ENCODE measurements at regions not wholly inside any gene's neighbourhood (a gene's known extent, or its start where the extent isn't known, plus 50 kb on each side); places are given as distances from the start of the nearest gene placed in this dataset.

DNA sequence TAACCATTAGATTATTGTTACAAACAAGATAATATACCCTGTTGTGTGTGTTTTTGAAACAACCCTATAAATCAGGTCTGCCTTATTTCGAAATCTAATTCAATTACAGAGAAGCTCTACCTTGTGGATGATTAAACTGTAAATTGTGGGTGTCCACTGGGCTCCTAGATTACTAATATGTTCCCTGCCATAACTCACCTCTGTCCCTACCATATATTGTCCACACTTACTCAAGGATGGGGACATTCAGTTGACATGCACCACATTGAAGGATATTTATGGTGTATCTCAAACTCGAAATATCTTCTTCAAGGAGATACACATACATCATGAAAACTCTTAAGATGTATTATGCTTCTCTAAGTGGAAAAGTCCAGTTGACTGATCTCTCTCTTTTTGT is 617.6 kb upstream of the EEF2KMT start:
- CTCF ChIA-PET: no interaction called here
- Mint-ChIP-seq H3K36me3 (ENCODE audit: insufficient read depth, unreplicated experiment) (no peaks in the 10 kb centered on the region), H3K27ac (ENCODE audit: unreplicated experiment) (no peak overlapping the region), H3K9me3 (ENCODE audit: low read depth, unreplicated experiment) (peaks cover 5% of the 10 kb centered on the region), H3K27me3 (ENCODE audit: unreplicated experiment) (peaks cover 52% of the 10 kb centered on the region), H3K4me1 (ENCODE audit: low read depth, unreplicated experiment) (no peaks in the 10 kb centered on the region), H3K4me3 (ENCODE audit: low read depth, unreplicated experiment) (no peak overlapping the region)
- DNase-seq: no peak
- TF ChIP-seq, protein P1, sequence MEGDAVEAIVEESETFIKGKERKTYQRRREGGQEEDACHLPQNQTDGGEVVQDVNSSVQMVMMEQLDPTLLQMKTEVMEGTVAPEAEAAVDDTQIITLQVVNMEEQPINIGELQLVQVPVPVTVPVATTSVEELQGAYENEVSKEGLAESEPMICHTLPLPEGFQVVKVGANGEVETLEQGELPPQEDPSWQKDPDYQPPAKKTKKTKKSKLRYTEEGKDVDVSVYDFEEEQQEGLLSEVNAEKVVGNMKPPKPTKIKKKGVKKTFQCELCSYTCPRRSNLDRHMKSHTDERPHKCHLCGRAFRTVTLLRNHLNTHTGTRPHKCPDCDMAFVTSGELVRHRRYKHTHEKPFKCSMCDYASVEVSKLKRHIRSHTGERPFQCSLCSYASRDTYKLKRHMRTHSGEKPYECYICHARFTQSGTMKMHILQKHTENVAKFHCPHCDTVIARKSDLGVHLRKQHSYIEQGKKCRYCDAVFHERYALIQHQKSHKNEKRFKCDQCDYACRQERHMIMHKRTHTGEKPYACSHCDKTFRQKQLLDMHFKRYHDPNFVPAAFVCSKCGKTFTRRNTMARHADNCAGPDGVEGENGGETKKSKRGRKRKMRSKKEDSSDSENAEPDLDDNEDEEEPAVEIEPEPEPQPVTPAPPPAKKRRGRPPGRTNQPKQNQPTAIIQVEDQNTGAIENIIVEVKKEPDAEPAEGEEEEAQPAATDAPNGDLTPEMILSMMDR (IDR thresholded peaks at IDR 0.05; ENCODE audit: unreplicated experiment): no peak
- no TSS peak for BruUV-seq (replicated peaks)
- intact Hi-C loops (cut with micrococcal nuclease; ENCODE audit: unreplicated experiment): no loop called here

DNA sequence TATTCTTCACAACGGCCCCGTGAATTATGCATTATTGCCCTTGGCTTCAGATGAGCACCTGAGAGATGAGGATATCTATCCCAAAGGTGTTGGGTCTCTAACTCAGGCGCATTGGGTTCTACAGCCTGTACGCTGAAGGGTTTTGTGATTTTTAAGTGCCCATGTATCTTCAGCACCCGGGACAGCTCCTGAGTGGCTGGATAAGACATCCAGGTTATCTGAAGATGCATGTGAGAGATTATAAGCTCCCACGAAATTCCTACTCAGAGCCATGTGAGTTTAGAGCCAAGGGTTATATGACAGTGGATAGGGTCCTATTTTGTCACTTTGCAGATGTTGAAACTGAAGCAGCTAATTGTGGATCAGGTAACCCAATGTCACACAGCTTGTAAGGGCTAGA is 612.3 kb upstream of the EEF2KMT start:
- TF ChIP-seq, protein P1 (IDR thresholded peaks at IDR 0.05; ENCODE audit: unreplicated experiment): no peak
- intact Hi-C loops (cut with micrococcal nuclease; ENCODE audit: unreplicated experiment): no loop called here
- CTCF ChIA-PET: interaction anchor here (0.9 kb wide), 1 partner anchor 10 kb away, joined by 4 read pairs; no protein-coding TSS in a partner anchor
- Mint-ChIP-seq H3K4me1 (ENCODE audit: low read depth, unreplicated experiment) (peaks cover 17% of the 10 kb centered on the region), H3K4me3 (ENCODE audit: low read depth, unreplicated experiment) (no peak overlapping the region), H3K9me3 (ENCODE audit: low read depth, unreplicated experiment) (peaks cover 7% of the 10 kb centered on the region), H3K27ac (ENCODE audit: unreplicated experiment) (no peak overlapping the region), H3K27me3 (ENCODE audit: unreplicated experiment) (peaks cover 32% of the 10 kb centered on the region), H3K36me3 (ENCODE audit: insufficient read depth, unreplicated experiment) (no peaks in the 10 kb centered on the region)
- DNase-seq: peak; percentile 37
- BruUV-seq (replicated peaks): no TSS peak

DNA sequence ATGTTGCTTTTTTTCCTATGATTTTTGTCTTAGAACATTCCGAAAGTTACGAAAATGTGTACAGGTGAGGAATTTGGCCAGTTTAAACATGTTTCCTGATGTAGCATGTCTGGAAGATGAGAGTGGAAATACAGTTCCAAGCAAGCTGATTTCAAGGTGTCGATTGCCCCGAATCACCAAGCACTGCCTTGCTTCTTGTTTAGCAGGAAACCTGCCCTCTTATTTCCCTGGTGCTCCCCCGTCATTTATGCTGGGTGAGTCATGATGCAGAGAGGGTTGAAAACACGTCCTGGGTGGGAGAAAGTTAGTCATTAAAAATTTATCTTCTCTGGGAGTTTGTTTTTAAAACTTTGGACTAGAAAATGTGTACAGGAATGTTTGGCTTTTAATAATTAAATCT is 608.6 kb upstream of the EEF2KMT start:
- no peak overlapping the region for H3K27ac Mint-ChIP-seq (ENCODE audit: unreplicated experiment)
- peaks cover 14% of the 10 kb centered on the region for H3K9me3 Mint-ChIP-seq (ENCODE audit: low read depth, unreplicated experiment)
- peaks cover 14% of the 10 kb centered on the region for H3K27me3 Mint-ChIP-seq (ENCODE audit: unreplicated experiment)
- intact Hi-C loops (cut with micrococcal nuclease; ENCODE audit: unreplicated experiment): no loop called here
- no peak overlapping the region for H3K4me3 Mint-ChIP-seq (ENCODE audit: low read depth, unreplicated experiment)
- BruUV-seq (replicated peaks): no TSS peak
- peaks cover 17% of the 10 kb centered on the region for H3K4me1 Mint-ChIP-seq (ENCODE audit: low read depth, unreplicated experiment)
- peak; percentile 41 for DNase-seq
- CTCF ChIA-PET: no interaction called here
- H3K36me3 Mint-ChIP-seq (ENCODE audit: insufficient read depth, unreplicated experiment): no peaks in the 10 kb centered on the region
- TF ChIP-seq, protein P1 (IDR thresholded peaks at IDR 0.05; ENCODE audit: unreplicated experiment): no peak

DNA sequence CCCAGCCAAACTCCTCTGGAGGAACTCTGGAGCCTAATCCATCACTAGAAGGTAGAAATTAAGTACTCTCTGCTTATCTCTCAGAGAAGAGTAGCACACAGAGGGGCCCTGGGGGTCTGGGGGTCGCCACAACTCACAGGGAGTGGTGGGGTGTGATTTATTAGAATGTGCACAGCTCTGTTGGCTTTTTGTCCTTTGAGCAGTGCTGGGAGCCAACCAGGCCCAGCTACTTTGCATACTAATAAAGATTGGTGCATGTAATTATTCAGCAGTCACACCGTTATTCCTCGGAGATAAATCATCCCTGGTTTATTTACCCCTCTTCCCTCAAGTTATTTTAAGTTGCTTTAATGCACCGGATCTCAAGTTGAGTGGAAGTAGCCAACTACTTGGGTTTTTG is 606.7 kb upstream of the EEF2KMT start:
- intact Hi-C loops (cut with micrococcal nuclease; ENCODE audit: unreplicated experiment): no loop called here
- DNase-seq: no peak
- CTCF ChIA-PET: no interaction called here
- H3K4me3 Mint-ChIP-seq (ENCODE audit: low read depth, unreplicated experiment): no peak overlapping the region
- H3K36me3 Mint-ChIP-seq (ENCODE audit: insufficient read depth, unreplicated experiment): no peaks in the 10 kb centered on the region
- BruUV-seq (replicated peaks): no TSS peak
- peaks cover 17% of the 10 kb centered on the region for H3K9me3 Mint-ChIP-seq (ENCODE audit: low read depth, unreplicated experiment)
- H3K27ac Mint-ChIP-seq (ENCODE audit: unreplicated experiment): no peak overlapping the region
- H3K27me3 Mint-ChIP-seq (ENCODE audit: unreplicated experiment): peaks cover 14% of the 10 kb centered on the region
- TF ChIP-seq, protein P1 (IDR thresholded peaks at IDR 0.05; ENCODE audit: unreplicated experiment): no peak
- peaks cover 17% of the 10 kb centered on the region for H3K4me1 Mint-ChIP-seq (ENCODE audit: low read depth, unreplicated experiment)

Measured in Calu3 (cell line).